Neural cell (in vitro differentiated cells): ENCODE measurements at regions not wholly inside any gene's neighbourhood (a gene's known extent, or its start where the extent isn't known, plus 50 kb on each side); places are given as distances from the start of the nearest gene placed in this dataset.

ENCODE experiments used
- H2AFZ ChIP-seq: fragments of 200-600, 300-800 bp; sonication (generic), shearing (Covaris generic); 2 replicates; pipeline ENCODE4 v1.6.0; 2014; ENCODE audit warnings: low read depth, mild to moderate bottlenecking, antibody characterized with exemption, low read length, moderate library complexity
- H3F3A ChIP-seq: fragments of 200-600 bp; shearing (Covaris generic); 2 replicates; pipeline ENCODE4 v1.6.1; 2016; ENCODE audit warnings: mild to moderate bottlenecking, moderate library complexity, mixed read lengths, antibody characterized with exemption, low read length; ENCODE audit not compliant: insufficient read depth, poor library complexity, severe bottlenecking
- H3K27ac ChIP-seq: fragments of 200-600, 300-800 bp; sonication (generic), shearing (Covaris generic); 2 replicates; pipeline ENCODE4 v1.5.1; 2014; ENCODE audit warnings: mild to moderate bottlenecking, low read length, moderate library complexity
- H3K27me3 ChIP-seq: fragments of 300-800, 200-600 bp; sonication (generic), shearing (Covaris generic); 2 replicates; pipeline ENCODE4 v1.6.0; 2014; ENCODE audit warnings: mild to moderate bottlenecking, low read depth, low read length, moderate library complexity; ENCODE audit not compliant: insufficient read depth
- H3K36me3 ChIP-seq: fragments of 300-800, 200-600 bp; sonication (generic), shearing (Covaris generic); 2 replicates; pipeline ENCODE4 v1.5.1; 2014; ENCODE audit warnings: mild to moderate bottlenecking, antibody characterized with exemption, low read length, moderate library complexity; ENCODE audit not compliant: insufficient read depth
- H3K4me2 ChIP-seq: fragments of 300-800, 200-600 bp; sonication (generic), shearing (Covaris generic); 2 replicates; pipeline ENCODE4 v1.6.0; 2014; ENCODE audit warnings: mild to moderate bottlenecking, low read length
- H3K4me3 ChIP-seq: fragments of 300-800, 200-600 bp; sonication (generic), shearing (Covaris generic); 2 replicates; pipeline ENCODE4 v1.5.1; 2014; ENCODE audit warnings: mild to moderate bottlenecking, low read length, moderate library complexity
- H3K79me2 ChIP-seq: fragments of 200-600 bp; shearing (Covaris generic); replicated peaks from 2 replicates; pipeline ENCODE4 v1.6.0; 2014; ENCODE audit warnings: mild to moderate bottlenecking, low read length, moderate library complexity; ENCODE audit not compliant: insufficient read depth
- H3K9ac ChIP-seq: fragments of 300-800, 200-600 bp; sonication (generic), shearing (Covaris generic); 2 replicates; pipeline ENCODE4 v1.6.1; 2016; ENCODE audit warnings: mild to moderate bottlenecking, low read length, mixed read lengths
- H3K9me2 ChIP-seq: fragments of 200-600 bp; shearing (Covaris generic); 2 replicates; pipeline ENCODE4 v1.6.1; 2016; ENCODE audit warnings: mild to moderate bottlenecking, low read length, mixed read lengths; ENCODE audit not compliant: insufficient read depth
- H3K9me3 ChIP-seq: fragments of 200-600, 300-800 bp; sonication (generic), shearing (Covaris generic); 2 replicates; pipeline ENCODE4 v1.6.1; 2016; ENCODE audit warnings: mild to moderate bottlenecking, mixed run types, low read length, moderate library complexity, mixed read lengths
- H4K20me1 ChIP-seq: fragments of 200-600 bp; shearing (Covaris generic); 2 replicates; pipeline ENCODE4 v1.6.1; 2016; ENCODE audit warnings: mild to moderate bottlenecking, mixed run types; ENCODE audit not compliant: insufficient read depth
- EP300 ChIP-seq: fragments of 450-650 bp; conservative IDR thresholded peaks from 2 replicates; pipeline ENCODE4 v1.6.1; 2014; ENCODE audit warnings: antibody characterized with exemption, mild to moderate bottlenecking, moderate library complexity; ENCODE audit not compliant: poor library complexity, severe bottlenecking
- EZH2 ChIP-seq: fragments of 200-600, 300-800 bp; shearing (Covaris generic), sonication (generic); IDR thresholded peaks from 2 replicates; pipeline ENCODE4 v1.6.1; 2014; ENCODE audit warnings: antibody characterized with exemption, low read length, borderline replicate concordance, mild to moderate bottlenecking; ENCODE audit not compliant: insufficient read depth, poor library complexity, severe bottlenecking
- MXI1 ChIP-seq: fragments of 450-650 bp; conservative IDR thresholded peaks from 2 replicates; pipeline ENCODE4 v1.6.1; 2014; ENCODE audit warnings: antibody characterized with exemption, mild to moderate bottlenecking; ENCODE audit not compliant: poor library complexity, severe bottlenecking
- POLR2AphosphoS5 ChIP-seq: IDR thresholded peaks from 2 replicates; pipeline ENCODE4 v1.6.1; 2012
- RAD21 ChIP-seq: fragments of 450-650 bp; conservative IDR thresholded peaks from 2 replicates; pipeline ENCODE4 v1.6.1; 2014; ENCODE audit warnings: antibody characterized with exemption, mild to moderate bottlenecking, moderate library complexity
- SMC3 ChIP-seq: fragments of 450-650 bp; conservative IDR thresholded peaks from 2 replicates; pipeline ENCODE4 v1.6.1; 2014; ENCODE audit warnings: antibody characterized with exemption, mild to moderate bottlenecking, moderate library complexity; ENCODE audit not compliant: poor library complexity
- TAF1 ChIP-seq: IDR thresholded peaks from 2 replicates; pipeline ENCODE4 v1.6.1; 2012; ENCODE audit warnings: low read depth
- TF ChIP-seq, protein P1 (sequence below): IDR thresholded peaks from 2 replicates; pipeline ENCODE4 v1.6.1; 2012; ENCODE audit warnings: borderline replicate concordance
- TF ChIP-seq, protein P2 (sequence below): fragments of 450-650 bp; IDR thresholded peaks from 2 replicates; pipeline ENCODE4 v1.5.1; 2014; ENCODE audit warnings: antibody characterized with exemption, mild to moderate bottlenecking, moderate library complexity; ENCODE audit not compliant: poor library complexity, severe bottlenecking

DNA sequence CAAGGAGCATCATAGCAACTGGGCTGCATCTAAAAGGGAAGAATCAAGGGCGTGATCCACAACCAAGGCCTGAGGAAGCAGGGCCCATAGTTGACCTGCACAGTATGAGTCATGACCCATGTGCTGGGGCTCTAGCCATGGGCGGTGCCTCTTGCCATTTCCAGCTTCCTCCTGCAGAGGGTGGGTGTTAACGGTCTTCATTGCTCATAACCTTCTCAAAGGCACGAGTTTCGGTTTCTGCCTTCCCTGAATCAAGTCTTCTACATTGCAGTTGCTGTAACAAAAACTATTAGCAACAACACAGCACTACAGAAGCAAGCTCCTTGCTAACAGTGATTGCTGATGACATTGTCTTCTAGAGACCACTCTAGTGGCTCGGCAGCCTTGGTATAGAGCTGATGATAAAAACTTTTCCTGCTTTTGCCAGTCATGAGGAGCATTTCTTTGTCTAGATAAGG, 66.9 kb downstream of the CTSL start:
- no peaks in the 10 kb centered on the region for H3K27me3 ChIP-seq
- no peaks in the 10 kb centered on the region for H3K36me3 ChIP-seq
- H3K9me3 ChIP-seq, result no peaks in the 10 kb centered on the region
- H2AFZ ChIP-seq, result no peak overlapping the region
- no peaks in the 10 kb centered on the region for H3K79me2 ChIP-seq
- H3K4me3 ChIP-seq, result no peak overlapping the region
- no peaks in the 10 kb centered on the region for H4K20me1 ChIP-seq
- no peaks in the 10 kb centered on the region for H3K9me2 ChIP-seq
- no peak overlapping the region for H3K4me2 ChIP-seq
- no peak overlapping the region for H3K27ac ChIP-seq
- H3F3A ChIP-seq, result no peaks in the 10 kb centered on the region
- H3K9ac ChIP-seq, result no peak overlapping the region
- TF ChIP-seq EP300, result no peak

DNA sequence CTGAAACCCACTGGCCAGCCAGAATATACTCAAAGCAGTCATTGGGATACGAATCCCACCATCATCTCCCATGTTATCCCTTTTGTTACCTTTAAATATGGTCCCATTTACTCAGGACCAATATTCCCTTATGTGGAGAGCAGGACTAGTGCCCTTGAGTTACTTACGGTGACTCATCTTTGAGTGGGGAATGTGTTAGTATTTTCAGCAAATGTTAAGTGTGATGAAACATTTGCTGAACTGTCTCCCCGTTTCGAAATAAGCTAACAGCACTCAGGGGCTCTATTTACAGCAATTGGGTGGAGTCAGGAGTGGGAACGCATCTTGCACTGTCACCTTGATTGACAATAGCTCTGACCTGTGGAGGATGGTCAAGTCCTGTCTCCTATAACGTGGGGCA, 67.4 kb downstream of the CTSL start:
- Histone ChIP-seq H2AFZ (no peak overlapping the region), H3K27ac (no peak overlapping the region)

DNA sequence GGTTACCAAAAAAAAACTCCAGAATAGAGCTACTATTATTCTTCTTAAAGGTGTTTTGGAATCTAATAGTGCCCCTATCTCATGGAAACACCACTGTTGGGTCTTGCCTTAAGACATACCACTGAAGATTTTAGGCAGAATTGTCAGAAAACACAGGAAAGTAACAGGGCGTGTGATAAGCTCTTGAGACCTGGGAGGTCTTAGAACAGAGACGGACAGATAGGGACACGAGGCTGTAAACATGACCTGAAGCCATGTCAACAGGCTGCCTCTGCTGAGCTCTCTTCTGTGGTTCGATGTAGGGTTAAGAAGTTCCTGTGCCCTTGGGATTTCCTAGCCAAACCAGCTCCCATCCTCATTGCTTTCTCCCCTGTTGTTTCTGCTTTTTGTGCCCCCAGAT, 69.3 kb downstream of the CTSL start:
- no peak overlapping the region for H2AFZ ChIP-seq
- H3K36me3 ChIP-seq, result no peaks in the 10 kb centered on the region

More for the DNA sequence above, 67.4 kb downstream of the CTSL start:
- no peak overlapping the region for H3K9ac ChIP-seq
- no peaks in the 10 kb centered on the region for H3F3A ChIP-seq
- H3K4me2 ChIP-seq, result no peak overlapping the region
- H3K27me3 ChIP-seq, result no peaks in the 10 kb centered on the region
- no peak for TF ChIP-seq MXI1
- no peak for TF ChIP-seq POLR2AphosphoS5
- TF ChIP-seq, protein P1, sequence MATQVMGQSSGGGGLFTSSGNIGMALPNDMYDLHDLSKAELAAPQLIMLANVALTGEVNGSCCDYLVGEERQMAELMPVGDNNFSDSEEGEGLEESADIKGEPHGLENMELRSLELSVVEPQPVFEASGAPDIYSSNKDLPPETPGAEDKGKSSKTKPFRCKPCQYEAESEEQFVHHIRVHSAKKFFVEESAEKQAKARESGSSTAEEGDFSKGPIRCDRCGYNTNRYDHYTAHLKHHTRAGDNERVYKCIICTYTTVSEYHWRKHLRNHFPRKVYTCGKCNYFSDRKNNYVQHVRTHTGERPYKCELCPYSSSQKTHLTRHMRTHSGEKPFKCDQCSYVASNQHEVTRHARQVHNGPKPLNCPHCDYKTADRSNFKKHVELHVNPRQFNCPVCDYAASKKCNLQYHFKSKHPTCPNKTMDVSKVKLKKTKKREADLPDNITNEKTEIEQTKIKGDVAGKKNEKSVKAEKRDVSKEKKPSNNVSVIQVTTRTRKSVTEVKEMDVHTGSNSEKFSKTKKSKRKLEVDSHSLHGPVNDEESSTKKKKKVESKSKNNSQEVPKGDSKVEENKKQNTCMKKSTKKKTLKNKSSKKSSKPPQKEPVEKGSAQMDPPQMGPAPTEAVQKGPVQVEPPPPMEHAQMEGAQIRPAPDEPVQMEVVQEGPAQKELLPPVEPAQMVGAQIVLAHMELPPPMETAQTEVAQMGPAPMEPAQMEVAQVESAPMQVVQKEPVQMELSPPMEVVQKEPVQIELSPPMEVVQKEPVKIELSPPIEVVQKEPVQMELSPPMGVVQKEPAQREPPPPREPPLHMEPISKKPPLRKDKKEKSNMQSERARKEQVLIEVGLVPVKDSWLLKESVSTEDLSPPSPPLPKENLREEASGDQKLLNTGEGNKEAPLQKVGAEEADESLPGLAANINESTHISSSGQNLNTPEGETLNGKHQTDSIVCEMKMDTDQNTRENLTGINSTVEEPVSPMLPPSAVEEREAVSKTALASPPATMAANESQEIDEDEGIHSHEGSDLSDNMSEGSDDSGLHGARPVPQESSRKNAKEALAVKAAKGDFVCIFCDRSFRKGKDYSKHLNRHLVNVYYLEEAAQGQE, result no peak
- no peak for TF ChIP-seq TAF1
- TF ChIP-seq EZH2, result no peak
- no peak for TF ChIP-seq RAD21
- TF ChIP-seq, protein P2, sequence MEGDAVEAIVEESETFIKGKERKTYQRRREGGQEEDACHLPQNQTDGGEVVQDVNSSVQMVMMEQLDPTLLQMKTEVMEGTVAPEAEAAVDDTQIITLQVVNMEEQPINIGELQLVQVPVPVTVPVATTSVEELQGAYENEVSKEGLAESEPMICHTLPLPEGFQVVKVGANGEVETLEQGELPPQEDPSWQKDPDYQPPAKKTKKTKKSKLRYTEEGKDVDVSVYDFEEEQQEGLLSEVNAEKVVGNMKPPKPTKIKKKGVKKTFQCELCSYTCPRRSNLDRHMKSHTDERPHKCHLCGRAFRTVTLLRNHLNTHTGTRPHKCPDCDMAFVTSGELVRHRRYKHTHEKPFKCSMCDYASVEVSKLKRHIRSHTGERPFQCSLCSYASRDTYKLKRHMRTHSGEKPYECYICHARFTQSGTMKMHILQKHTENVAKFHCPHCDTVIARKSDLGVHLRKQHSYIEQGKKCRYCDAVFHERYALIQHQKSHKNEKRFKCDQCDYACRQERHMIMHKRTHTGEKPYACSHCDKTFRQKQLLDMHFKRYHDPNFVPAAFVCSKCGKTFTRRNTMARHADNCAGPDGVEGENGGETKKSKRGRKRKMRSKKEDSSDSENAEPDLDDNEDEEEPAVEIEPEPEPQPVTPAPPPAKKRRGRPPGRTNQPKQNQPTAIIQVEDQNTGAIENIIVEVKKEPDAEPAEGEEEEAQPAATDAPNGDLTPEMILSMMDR, result no peak
- TF ChIP-seq SMC3, result no peak
- TF ChIP-seq EP300, result no peak
- H3K79me2 ChIP-seq, result no peaks in the 10 kb centered on the region
- no peaks in the 10 kb centered on the region for H3K9me2 ChIP-seq
- no peak overlapping the region for H3K4me3 ChIP-seq
- no peaks in the 10 kb centered on the region for H3K36me3 ChIP-seq
- H3K9me3 ChIP-seq, result no peaks in the 10 kb centered on the region
- no peaks in the 10 kb centered on the region for H4K20me1 ChIP-seq

More for the DNA sequence above, 69.3 kb downstream of the CTSL start:
- Histone ChIP-seq H3K9me3 (no peaks in the 10 kb centered on the region), H3K79me2 (no peaks in the 10 kb centered on the region), H4K20me1 (no peaks in the 10 kb centered on the region), H3K27me3 (no peaks in the 10 kb centered on the region), H3K4me2 (no peak overlapping the region), H3K9me2 (no peaks in the 10 kb centered on the region), H3K27ac (no peak overlapping the region), H3K4me3 (no peak overlapping the region), H3K9ac (no peak overlapping the region), H3F3A (no peaks in the 10 kb centered on the region)
- TF ChIP-seq SMC3 (no peak), RAD21 (no peak), TAF1 (no peak), MXI1 (no peak), POLR2AphosphoS5 (no peak)
- TF ChIP-seq, protein P1, result no peak
